ENCODE measurements at regions not wholly inside any gene's neighbourhood (a gene's known extent, or its start where the extent isn't known, plus 50 kb on each side); places are given as distances from the start of the nearest gene placed in this dataset.

GRCh38 chr1:13922466-13923110 is 222.6 kb downstream of the PRDM2 start:
- no peak for DNase-seq (ENCODE audit: low read depth, low spot score)

GRCh38 chr1:13926556-13926955 is 226.6 kb downstream of the PRDM2 start:
- no peak for DNase-seq (ENCODE audit: low read depth, low spot score)

- no peak for DNase-seq (ENCODE audit: low read depth, low spot score)
These were observed 227.7 kb downstream of the PRDM2 start for GRCh38 chr1:13927736-13928135.

GRCh38 chr1:13929313-13929712 is 229.3 kb downstream of the PRDM2 start:
- DNase-seq (ENCODE audit: low read depth, low spot score) = no peak

- peak; percentile 25 for DNase-seq (ENCODE audit: low read depth, low spot score)
These were observed 230.2 kb downstream of the PRDM2 start for GRCh38 chr1:13930151-13930550.

- no peak for DNase-seq (ENCODE audit: low read depth, low spot score)
These were observed 231.2 kb downstream of the PRDM2 start for GRCh38 chr1:13931226-13931625.

GRCh38 chr1:13935336-13935735 is 235.3 kb downstream of the PRDM2 start:
- DNase-seq (ENCODE audit: low read depth, low spot score) = no peak

- DNase-seq (ENCODE audit: low read depth, low spot score) = no peak
These were observed 241.3 kb downstream of the PRDM2 start for GRCh38 chr1:13941315-13941714.

- no peak for DNase-seq (ENCODE audit: low read depth, low spot score)
These were observed 243.1 kb downstream of the PRDM2 start for GRCh38 chr1:13943055-13943454.

- DNase-seq (ENCODE audit: low read depth, low spot score) = no peak
These were observed 245.9 kb downstream of the PRDM2 start for GRCh38 chr1:13945856-13946255.

- no peak for DNase-seq (ENCODE audit: low read depth, low spot score)
These were observed 247.7 kb downstream of the PRDM2 start for GRCh38 chr1:13947658-13948057.

- DNase-seq (ENCODE audit: low read depth, low spot score) = no peak
These were observed 248.4 kb downstream of the PRDM2 start for GRCh38 chr1:13948396-13948795.

GRCh38 chr1:13948888-13949391 is 249.0 kb downstream of the PRDM2 start:
- DNase-seq (ENCODE audit: low read depth, low spot score) = no peak

GRCh38 chr1:13949546-13949945 is 249.6 kb downstream of the PRDM2 start:
- DNase-seq (ENCODE audit: low read depth, low spot score) = no peak

- DNase-seq (ENCODE audit: low read depth, low spot score) = peak; percentile 17
These were observed 250.6 kb downstream of the PRDM2 start for GRCh38 chr1:13950637-13951036.

- DNase-seq (ENCODE audit: low read depth, low spot score) = no peak
These were observed 252.1 kb downstream of the PRDM2 start for GRCh38 chr1:13951793-13952751.

- no peak for DNase-seq (ENCODE audit: low read depth, low spot score)
These were observed 253.0 kb downstream of the PRDM2 start for GRCh38 chr1:13952985-13953384.

GRCh38 chr1:13956393-13956792 is 256.4 kb downstream of the PRDM2 start:
- no peak for DNase-seq (ENCODE audit: low read depth, low spot score)

GRCh38 chr1:13960375-13960987 is 260.5 kb downstream of the PRDM2 start:
- DNase-seq (ENCODE audit: low read depth, low spot score) = peak; percentile 40

GRCh38 chr1:13964768-13965167 is 264.8 kb downstream of the PRDM2 start:
- no peak for DNase-seq (ENCODE audit: low read depth, low spot score)

GRCh38 chr1:13965770-13966398 is 265.9 kb downstream of the PRDM2 start:
- DNase-seq (ENCODE audit: low read depth, low spot score) = peak; percentile 47

GRCh38 chr1:13967707-13968106 is 267.7 kb downstream of the PRDM2 start:
- no peak for DNase-seq (ENCODE audit: low read depth, low spot score)

All from iPS DF 19.7 (cell line).